WTC11 (cell line): ENCODE measurements at regions not wholly inside any gene's neighbourhood (a gene's known extent, or its start where the extent isn't known, plus 50 kb on each side); places are given as distances from the start of the nearest gene placed in this dataset.

ENCODE experiments used
- CTCF ChIP-seq: fragments of 200-600 bp; IDR thresholded peaks from 2 replicates; pipeline ENCODE4 v1.8.0; 2022; ENCODE audit warnings: antibody characterized with exemption
- ETV6 ChIP-seq: sonication (generic); formaldehyde crosslinking; IDR thresholded peaks from 2 replicates; pipeline ENCODE4 v1.8.1; 2022; ENCODE audit warnings: mild to moderate bottlenecking, missing genetic modification reagents
- MLX ChIP-seq: sonication (generic); formaldehyde crosslinking; IDR thresholded peaks from 2 replicates; pipeline ENCODE4 v1.8.1; 2023; ENCODE audit warnings: mild to moderate bottlenecking, missing genetic modification reagents, moderate library complexity
- NR3C1 ChIP-seq: sonication (generic); formaldehyde crosslinking; conservative IDR thresholded peaks from 2 replicates; pipeline ENCODE4 v1.8.1; 2023; ENCODE audit warnings: low read depth, mild to moderate bottlenecking, missing genetic modification reagents
- SMAD3 ChIP-seq: sonication (generic); formaldehyde crosslinking; IDR thresholded peaks from 2 replicates; pipeline ENCODE4 v1.8.0; 2022; ENCODE audit warnings: missing genetic modification reagents, mild to moderate bottlenecking, borderline replicate concordance
- TCF7 ChIP-seq: sonication (generic); formaldehyde crosslinking; IDR thresholded peaks from 2 replicates; pipeline ENCODE4 v1.8.0; 2022; ENCODE audit warnings: mild to moderate bottlenecking, low read depth, missing genetic modification reagents, moderate library complexity
- TEAD4 ChIP-seq: sonication (generic); formaldehyde crosslinking; IDR thresholded peaks from 2 replicates; pipeline ENCODE4 v1.8.0; 2022; ENCODE audit warnings: mild to moderate bottlenecking, missing genetic modification reagents
- USF2 ChIP-seq: sonication (generic); formaldehyde crosslinking; IDR thresholded peaks from 2 replicates; pipeline ENCODE4 v1.8.1; 2023; ENCODE audit warnings: mild to moderate bottlenecking, missing genetic modification reagents, moderate library complexity
- ZNF121 ChIP-seq: sonication (generic); formaldehyde crosslinking; IDR thresholded peaks from 2 replicates; pipeline ENCODE4 v1.8.0; 2023; ENCODE audit warnings: missing genetic modification reagents
- ZNF317 ChIP-seq: sonication (generic); formaldehyde crosslinking; IDR thresholded peaks from 2 replicates; pipeline ENCODE4 v1.8.1; 2023; ENCODE audit warnings: low read depth, mild to moderate bottlenecking, moderate library complexity, missing genetic modification reagents, borderline replicate concordance

- TF ChIP-seq CTCF (no peak), NR3C1 (CRISPR knock-in tag) (no peak), ZNF121 (CRISPR knock-in tag) (no peak), USF2 (no peak), SMAD3 (no peak), ETV6 (CRISPR knock-in tag) (no peak), TCF7 (CRISPR knock-in tag) (no peak), TEAD4 (no peak), ZNF317 (CRISPR knock-in tag) (no peak), MLX (CRISPR knock-in tag) (no peak)
Measured at GRCh38 chr2:489084-489483, 188.1 kb downstream of the TMEM18 start.
